Neural crest cell (in vitro differentiated cells): ENCODE measurements at regions not wholly inside any gene's neighbourhood (a gene's known extent, or its start where the extent isn't known, plus 50 kb on each side); places are given as distances from the start of the nearest gene placed in this dataset.

Experiments
- DNase-seq: peaks from one replicate; pipeline ENCODE4 v3.0.0; 2021; ENCODE audit warnings: low read depth, mixed read lengths, low spot score
- H3K27ac Mint-ChIP-seq: one replicate; pipeline ENCODE4 v1.8.0; 2021; ENCODE audit warnings: mild to moderate bottlenecking, mixed read lengths; ENCODE audit not compliant: unreplicated experiment
- H3K27me3 Mint-ChIP-seq: 2 replicates; pipeline ENCODE4 v1.8.0; 2021; ENCODE audit warnings: low read depth, mild to moderate bottlenecking, mixed read lengths
- H3K36me3 Mint-ChIP-seq: 2 replicates; pipeline ENCODE4 v1.8.0; 2021; ENCODE audit warnings: low read depth, mild to moderate bottlenecking, mixed read lengths
- H3K4me1 Mint-ChIP-seq: 2 replicates; pipeline ENCODE4 v1.8.0; 2021; ENCODE audit warnings: mixed read lengths
- H3K4me3 Mint-ChIP-seq: one replicate; pipeline ENCODE4 v1.8.0; 2021; ENCODE audit warnings: mild to moderate bottlenecking, mixed read lengths
- H3K9me3 Mint-ChIP-seq: 2 replicates; pipeline ENCODE4 v1.8.0; 2021; ENCODE audit warnings: mixed read lengths
- TF ChIP-seq, protein P1 (sequence below): fragments of 200-600 bp; sonication (generic); conservative IDR thresholded peaks from 2 replicates; pipeline ENCODE4 v1.5.0; 2021; ENCODE audit warnings: antibody characterized with exemption, mild to moderate bottlenecking

DNA sequence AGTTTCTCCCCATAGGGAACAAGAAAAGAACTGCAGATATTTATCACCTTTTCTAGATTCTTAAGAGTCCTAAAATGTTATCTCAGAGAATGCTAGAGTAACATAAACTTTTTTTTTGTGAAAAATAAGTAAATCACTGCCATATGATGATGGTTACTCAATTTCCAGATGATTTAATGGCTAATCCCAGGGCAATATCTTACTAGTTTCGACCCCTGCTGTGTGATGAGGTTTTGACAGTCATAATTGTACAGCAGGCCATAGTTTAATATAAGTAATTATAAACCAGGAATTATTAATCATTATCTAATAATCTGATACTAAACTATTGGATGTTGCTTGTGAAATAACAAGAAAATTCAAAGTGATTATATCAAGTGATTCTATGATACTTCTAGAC, 210.6 kb downstream of the HLX start:
- Mint-ChIP-seq H3K27me3 (no peaks in the 10 kb centered on the region), H3K36me3 (no peaks in the 10 kb centered on the region), H3K4me3 (no peak overlapping the region), H3K9me3 (no peaks in the 10 kb centered on the region), H3K4me1 (no peaks in the 10 kb centered on the region), H3K27ac (no peak overlapping the region)
- TF ChIP-seq, protein P1, sequence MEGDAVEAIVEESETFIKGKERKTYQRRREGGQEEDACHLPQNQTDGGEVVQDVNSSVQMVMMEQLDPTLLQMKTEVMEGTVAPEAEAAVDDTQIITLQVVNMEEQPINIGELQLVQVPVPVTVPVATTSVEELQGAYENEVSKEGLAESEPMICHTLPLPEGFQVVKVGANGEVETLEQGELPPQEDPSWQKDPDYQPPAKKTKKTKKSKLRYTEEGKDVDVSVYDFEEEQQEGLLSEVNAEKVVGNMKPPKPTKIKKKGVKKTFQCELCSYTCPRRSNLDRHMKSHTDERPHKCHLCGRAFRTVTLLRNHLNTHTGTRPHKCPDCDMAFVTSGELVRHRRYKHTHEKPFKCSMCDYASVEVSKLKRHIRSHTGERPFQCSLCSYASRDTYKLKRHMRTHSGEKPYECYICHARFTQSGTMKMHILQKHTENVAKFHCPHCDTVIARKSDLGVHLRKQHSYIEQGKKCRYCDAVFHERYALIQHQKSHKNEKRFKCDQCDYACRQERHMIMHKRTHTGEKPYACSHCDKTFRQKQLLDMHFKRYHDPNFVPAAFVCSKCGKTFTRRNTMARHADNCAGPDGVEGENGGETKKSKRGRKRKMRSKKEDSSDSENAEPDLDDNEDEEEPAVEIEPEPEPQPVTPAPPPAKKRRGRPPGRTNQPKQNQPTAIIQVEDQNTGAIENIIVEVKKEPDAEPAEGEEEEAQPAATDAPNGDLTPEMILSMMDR: no peak
- DNase-seq: no peak

DNA sequence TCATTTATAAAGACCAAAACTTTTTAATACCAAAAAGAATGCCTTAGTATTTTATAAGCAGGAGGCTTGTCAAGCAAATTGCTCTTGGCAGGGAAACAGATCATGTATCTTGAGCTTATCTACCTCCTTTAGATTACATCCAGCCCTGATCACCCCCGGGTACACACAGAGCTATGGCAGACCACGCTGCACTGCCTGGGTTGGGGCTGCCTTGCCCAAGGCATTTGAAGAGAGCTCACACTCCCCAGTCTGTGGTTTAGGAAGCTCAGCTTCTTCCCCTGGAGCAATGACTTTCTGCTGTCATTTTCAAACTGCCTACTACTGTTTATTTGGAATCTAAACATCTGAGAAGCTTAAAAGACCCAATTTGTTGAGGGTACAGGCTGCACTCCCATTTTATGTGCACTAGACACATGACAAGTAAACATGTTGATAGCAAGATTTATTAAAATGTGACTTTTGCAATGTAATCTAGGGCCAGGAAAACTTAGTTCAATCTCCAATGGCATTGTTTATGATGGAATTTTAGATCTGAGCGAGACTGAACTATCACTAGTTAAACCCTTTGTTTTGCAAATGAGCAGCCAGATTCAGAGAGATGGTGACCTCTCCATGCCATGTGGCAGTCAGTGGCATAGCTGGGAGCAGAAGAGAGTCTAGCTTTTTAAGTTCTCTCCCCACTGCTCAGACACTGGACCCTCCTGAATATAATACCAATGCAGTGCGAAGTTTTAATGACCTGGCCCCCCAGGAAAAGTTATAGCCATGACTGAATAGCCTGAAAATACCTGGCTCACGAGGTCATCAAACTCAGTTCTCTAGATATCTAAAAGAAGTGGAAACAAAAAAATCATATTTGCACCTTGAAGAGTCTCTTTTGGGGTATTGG, 214.9 kb downstream of the HLX start:
- TF ChIP-seq, protein P1: no peak
- no peak for DNase-seq
- peaks cover 2% of the 10 kb centered on the region for H3K36me3 Mint-ChIP-seq
- no peak overlapping the region for H3K4me3 Mint-ChIP-seq
- no peak overlapping the region for H3K27ac Mint-ChIP-seq
- peaks cover 2% of the 10 kb centered on the region for H3K27me3 Mint-ChIP-seq
- no peaks in the 10 kb centered on the region for H3K4me1 Mint-ChIP-seq
- no peaks in the 10 kb centered on the region for H3K9me3 Mint-ChIP-seq

DNA sequence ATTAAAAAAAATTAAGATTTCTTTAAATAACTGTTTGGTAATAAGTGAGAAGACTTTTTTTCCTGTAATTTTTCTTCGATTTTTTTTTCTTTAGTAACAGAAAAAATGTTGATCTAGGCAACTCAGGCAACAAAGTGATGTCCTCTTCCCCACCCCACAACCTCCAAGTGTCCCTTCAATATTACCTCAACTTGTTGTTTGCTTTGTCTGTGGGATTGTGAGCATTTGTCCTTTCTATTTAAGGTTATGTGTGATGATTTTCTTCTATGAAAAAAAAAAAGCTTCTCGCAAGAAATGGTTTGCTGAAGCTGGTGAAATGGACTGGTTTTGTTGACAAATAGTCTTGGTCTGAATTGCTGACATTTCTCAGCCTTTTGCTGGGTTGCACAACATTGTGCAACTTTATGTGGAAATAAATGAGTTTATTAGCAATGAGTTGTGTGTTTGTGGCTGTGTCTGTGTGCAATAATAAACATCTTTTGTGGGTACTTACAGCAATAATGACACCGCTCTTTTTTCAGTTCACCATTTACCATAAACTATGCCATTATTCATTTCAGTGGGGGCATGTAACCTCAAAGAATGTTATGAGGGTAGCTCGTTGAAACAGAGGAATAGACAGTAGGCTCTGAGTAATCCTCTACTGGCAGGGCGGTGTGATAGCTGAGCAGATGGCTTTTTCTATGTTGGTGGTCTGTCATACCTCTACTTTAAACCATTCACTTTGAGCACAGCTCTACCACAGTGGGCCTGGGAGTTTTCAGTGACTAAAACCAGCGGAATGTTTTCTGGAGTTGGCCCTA, 218.4 kb downstream of the HLX start:
- Mint-ChIP-seq H3K4me3 (no peak overlapping the region), H3K27me3 (peaks cover 5% of the 10 kb centered on the region), H3K4me1 (no peaks in the 10 kb centered on the region), H3K27ac (no peak overlapping the region), H3K36me3 (peaks cover 2% of the 10 kb centered on the region), H3K9me3 (no peaks in the 10 kb centered on the region)
- no peak for DNase-seq
- TF ChIP-seq, protein P1: no peak

DNA sequence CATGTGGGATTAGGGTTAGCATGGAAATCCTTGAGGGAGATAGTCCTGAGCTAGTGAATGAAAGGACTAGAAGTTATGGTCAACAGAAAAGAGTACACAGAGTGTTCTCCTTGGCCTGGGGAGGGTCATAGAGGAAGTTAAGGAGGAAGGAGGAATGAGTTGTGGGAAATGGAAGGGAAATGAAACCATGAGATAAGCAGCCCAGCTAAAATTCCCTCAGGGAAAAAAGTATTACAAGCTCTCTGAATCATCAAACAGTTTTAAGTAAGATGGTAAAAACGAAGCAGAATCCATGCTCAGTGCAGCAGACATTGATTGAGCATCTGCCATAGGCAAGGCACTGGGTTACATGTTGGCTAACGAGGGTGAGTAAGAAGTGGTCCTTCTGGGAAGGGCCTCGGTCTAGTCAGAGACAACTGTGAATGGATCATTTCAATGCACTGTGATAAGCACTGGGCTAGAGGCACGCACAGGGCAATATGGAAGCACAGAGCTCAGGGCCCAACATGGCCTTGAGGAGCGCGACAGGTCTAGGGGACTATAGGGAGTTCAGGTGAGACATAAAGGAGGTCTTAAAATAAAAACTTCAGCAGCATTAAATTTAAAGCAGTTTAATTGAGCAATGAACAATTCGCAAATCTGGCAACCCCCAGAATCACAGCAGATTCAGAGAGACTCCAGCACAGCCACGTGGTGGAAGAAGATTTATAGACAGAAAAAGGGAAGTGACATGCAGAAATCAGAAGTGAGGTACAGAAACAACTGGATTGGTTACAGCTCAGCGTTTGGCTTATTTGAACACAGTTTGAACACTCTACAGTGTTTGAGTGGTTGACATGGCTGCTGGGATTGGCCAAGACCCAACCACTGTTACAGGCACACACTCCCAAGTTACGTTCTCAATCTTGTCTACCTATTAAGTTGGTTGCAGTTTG, 219.5 kb downstream of the HLX start:
- TF ChIP-seq, protein P1: no peak
- Mint-ChIP-seq H3K36me3 (peaks cover 2% of the 10 kb centered on the region), H3K27ac (no peak overlapping the region), H3K4me1 (no peaks in the 10 kb centered on the region), H3K9me3 (no peaks in the 10 kb centered on the region), H3K4me3 (no peak overlapping the region), H3K27me3 (peaks cover 5% of the 10 kb centered on the region)
- DNase-seq: no peak
